C4-2B (cell line): ENCODE measurements at regions not wholly inside any gene's neighbourhood (a gene's known extent, or its start where the extent isn't known, plus 50 kb on each side); places are given as distances from the start of the nearest gene placed in this dataset.

ENCODE experiments used
- ZFX ChIP-seq: fragments of 450-650 bp; IDR thresholded peaks from 2 replicates; pipeline ENCODE4 v1.6.1; 2017
- TF ChIP-seq, protein P1 (sequence below): fragments of 450-650 bp; conservative IDR thresholded peaks from 2 replicates; pipeline ENCODE4 v1.5.1; 2017; ENCODE audit warnings: mild to moderate bottlenecking

DNA sequence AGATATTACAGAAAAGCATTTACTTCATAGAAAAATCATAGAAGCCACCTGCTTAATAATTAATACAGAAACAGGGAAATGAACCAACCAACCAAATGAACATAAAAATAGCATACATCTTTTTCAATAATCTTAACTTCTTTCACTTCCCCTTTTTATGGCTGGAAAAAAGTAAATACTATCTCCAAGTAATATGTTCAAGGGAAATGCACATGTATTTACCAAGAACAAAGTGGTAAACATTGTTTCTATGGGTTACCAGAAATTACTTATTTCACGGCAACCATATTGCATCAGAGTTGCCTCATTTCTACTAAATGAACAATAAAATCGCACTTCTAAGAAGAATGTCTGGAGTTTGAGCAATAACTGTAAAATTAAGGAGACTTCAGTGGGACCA is 321.3 kb downstream of the TMA16 start:
- TF ChIP-seq, protein P1, sequence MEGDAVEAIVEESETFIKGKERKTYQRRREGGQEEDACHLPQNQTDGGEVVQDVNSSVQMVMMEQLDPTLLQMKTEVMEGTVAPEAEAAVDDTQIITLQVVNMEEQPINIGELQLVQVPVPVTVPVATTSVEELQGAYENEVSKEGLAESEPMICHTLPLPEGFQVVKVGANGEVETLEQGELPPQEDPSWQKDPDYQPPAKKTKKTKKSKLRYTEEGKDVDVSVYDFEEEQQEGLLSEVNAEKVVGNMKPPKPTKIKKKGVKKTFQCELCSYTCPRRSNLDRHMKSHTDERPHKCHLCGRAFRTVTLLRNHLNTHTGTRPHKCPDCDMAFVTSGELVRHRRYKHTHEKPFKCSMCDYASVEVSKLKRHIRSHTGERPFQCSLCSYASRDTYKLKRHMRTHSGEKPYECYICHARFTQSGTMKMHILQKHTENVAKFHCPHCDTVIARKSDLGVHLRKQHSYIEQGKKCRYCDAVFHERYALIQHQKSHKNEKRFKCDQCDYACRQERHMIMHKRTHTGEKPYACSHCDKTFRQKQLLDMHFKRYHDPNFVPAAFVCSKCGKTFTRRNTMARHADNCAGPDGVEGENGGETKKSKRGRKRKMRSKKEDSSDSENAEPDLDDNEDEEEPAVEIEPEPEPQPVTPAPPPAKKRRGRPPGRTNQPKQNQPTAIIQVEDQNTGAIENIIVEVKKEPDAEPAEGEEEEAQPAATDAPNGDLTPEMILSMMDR = no peak
- TF ChIP-seq ZFX = no peak
